Ovary (tissue), 7 donors: ENCODE measurements at regions not wholly inside any gene's neighbourhood (a gene's known extent, or its start where the extent isn't known, plus 50 kb on each side); places are given as distances from the start of the nearest gene placed in this dataset.

Experiments
- DNase-seq, 5 donors: peaks; one replicate each; pipeline ENCODE4 v3.0.0-alpha.2; 2019 to 2020
- H3K27ac ChIP-seq, 2 donors: fragments of 200-600 bp; one replicate each; pipeline versions ENCODE4 v1.5.1 to v1.8.0; 2019 to 2022
- H3K27me3 ChIP-seq: fragments of 200-600 bp; one replicate; pipeline ENCODE4 v1.8.0; 2022
- H3K36me3 ChIP-seq: fragments of 200-600 bp; sonication (generic); one replicate; pipeline ENCODE4 v1.5.1; 2019
- H3K4me1 ChIP-seq: one replicate; pipeline ENCODE4 v1.8.1; 2013; ENCODE audit warnings: mild to moderate bottlenecking, moderate library complexity; ENCODE audit not compliant: insufficient read depth
- H3K4me3 ChIP-seq: fragments of 200-600 bp; sonication (generic); one replicate; pipeline ENCODE4 v1.5.1; 2017
- H3K9me3 ChIP-seq, 2 donors: fragments of 200-600 bp in 1 of 2; sonication (generic) in 1 of 2; one replicate each; pipeline versions ENCODE4 v1.5.1 to v1.8.1; 2013 to 2019; ENCODE audit warnings: mild to moderate bottlenecking in 1 of 2, moderate library complexity in 1 of 2
- CTCF ChIP-seq, 3 donors: fragments of 450-650 bp in 2 of 3; fragments of 200-600 bp in 1 of 3; IDR thresholded peaks; one replicate each; pipeline versions ENCODE4 v1.5.1 to v1.8.0; 2016 to 2022; ENCODE audit warnings: antibody characterized with exemption in 3 of 3, mild to moderate bottlenecking in 1 of 3
- EP300 ChIP-seq: sonication (generic); formaldehyde crosslinking; IDR thresholded peaks from one replicate; pipeline ENCODE4 v1.6.1; 2017; ENCODE audit warnings: antibody characterized with exemption
- POLR2A ChIP-seq: fragments of 450-650 bp; IDR thresholded peaks from one replicate; pipeline ENCODE4 v1.6.1; 2017; ENCODE audit warnings: antibody characterized with exemption, mild to moderate bottlenecking, moderate library complexity
- WGBS, 3 donors: extraction: QIAGEN DNeasy Blood & Tissue Kit in 1 of 3; methylation state at CpG; one replicate each; pipeline versions ENCODE4 v1.1.5 to v1.1.7; 2013 to 2017; 5-methylcytosine and 5-hydroxymethylcytosine counted together
- intact Hi-C, 4 donors: fragments of 100-400 bp; cut with DNase I; formaldehyde crosslinking; loops; one replicate each; pipeline versions ENCODE4 v1.11.0 to v1.15.1; 2022 to 2023
- donor health status: DM: no; HTN: no; CAD: no; lungs with moderate emphysema.
- donor health status: DM: no; HTN: no; CAD: no.
- donor health status: Bipolar disorder and iron deficiency.
- donor health status: DM: no; HTN: no; CAD: no.
- donor health status: DM: yes; HTN: yes; CAD: no.

DNA sequence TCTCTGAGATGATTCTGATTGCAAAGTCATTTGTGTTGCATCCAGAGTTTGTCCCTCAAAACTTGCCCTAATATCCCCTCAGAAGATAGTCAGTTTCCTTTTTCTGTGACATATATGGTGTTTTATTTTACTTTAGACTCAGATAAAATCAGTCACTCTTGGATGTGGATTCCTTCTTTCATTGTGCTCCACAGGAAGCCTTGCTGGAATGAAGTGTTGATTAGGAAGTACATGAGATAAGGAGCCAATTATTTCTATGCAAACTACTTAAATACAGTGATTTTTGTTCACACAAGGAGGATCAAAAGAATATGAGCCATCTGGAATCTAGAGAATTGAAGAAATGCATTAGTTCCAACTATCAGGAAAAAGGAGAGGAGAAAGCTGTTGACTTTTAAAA lies 107.6 kb upstream of the RXFP2 start:
- no peak for DNase-seq
- H3K9me3 ChIP-seq, result no peaks in the 10 kb centered on the region
- H3K27me3 ChIP-seq, result no peaks in the 10 kb centered on the region
- no peak overlapping the region for H3K27ac ChIP-seq
- no peak for TF ChIP-seq POLR2A
- no peak for TF ChIP-seq EP300
- TF ChIP-seq CTCF (IDR thresholded peaks at IDR 0.05), result no peak
- no peaks in the 10 kb centered on the region for H3K36me3 ChIP-seq
- intact Hi-C loops, result no loop called here
- H3K4me1 ChIP-seq, result no peaks in the 10 kb centered on the region
- no peak overlapping the region for H3K4me3 ChIP-seq

- TF ChIP-seq EP300 (no peak), CTCF (IDR thresholded peaks at IDR 0.05) (no peak), POLR2A (no peak)
- no peaks in the 10 kb centered on the region for H3K27me3 ChIP-seq
- no peak overlapping the region for H3K27ac ChIP-seq
- no peak overlapping the region for H3K4me3 ChIP-seq
- no peaks in the 10 kb centered on the region for H3K9me3 ChIP-seq
- no peaks in the 10 kb centered on the region for H3K4me1 ChIP-seq
- WGBS, 3 donors, result 69 to 88% (median 83%) methylated on average over 1 of the region's 1 CpG
- H3K36me3 ChIP-seq, result no peaks in the 10 kb centered on the region
- DNase-seq, result no peak
- intact Hi-C loops, result no loop called here
These were observed 100.7 kb upstream of the RXFP2 start for GRCh38 chr13:31638577-31638976.

- intact Hi-C loops, result no loop called here
- no peaks in the 10 kb centered on the region for H3K4me1 ChIP-seq
- no peak overlapping the region for H3K27ac ChIP-seq
- no peaks in the 10 kb centered on the region for H3K27me3 ChIP-seq
- 50 to 61% (median 60%) methylated on average over 5 of the region's 5 CpGs for WGBS, 3 donors
- TF ChIP-seq EP300 (no peak), CTCF (IDR thresholded peaks at IDR 0.05) (no peak), POLR2A (no peak)
- H3K9me3 ChIP-seq, result no peaks in the 10 kb centered on the region
- no peak overlapping the region for H3K4me3 ChIP-seq
- no peaks in the 10 kb centered on the region for H3K36me3 ChIP-seq
- DNase-seq, result no peak
These were observed 99.7 kb upstream of the RXFP2 start for GRCh38 chr13:31639443-31640163.

DNA sequence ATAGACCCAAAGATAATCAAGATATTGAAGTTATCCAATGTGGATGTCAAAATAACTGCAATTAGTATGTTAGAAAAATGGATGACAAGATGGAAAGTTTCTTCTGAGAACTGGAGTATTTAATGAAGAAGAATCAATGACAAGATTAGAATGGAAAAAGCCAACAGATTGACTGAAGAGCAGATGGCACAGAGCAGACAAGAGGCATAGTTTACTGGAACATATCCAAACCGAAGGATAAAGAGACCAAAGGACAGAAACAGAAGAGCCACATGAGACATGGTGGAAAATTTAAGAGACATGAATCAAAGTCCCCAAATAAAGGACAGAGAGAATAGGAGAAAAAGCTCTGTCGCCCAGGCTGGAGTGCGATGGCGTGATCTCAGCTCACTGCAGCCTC lies 89.6 kb upstream of the RXFP2 start:
- no peaks in the 10 kb centered on the region for H3K9me3 ChIP-seq
- no peaks in the 10 kb centered on the region for H3K36me3 ChIP-seq
- TF ChIP-seq CTCF (IDR thresholded peaks at IDR 0.05) (no peak), POLR2A (no peak), EP300 (no peak)
- H3K27me3 ChIP-seq, result no peaks in the 10 kb centered on the region
- 69 to 91% (median 85%) methylated on average over 4 of the region's 4 CpGs for WGBS, 3 donors
- intact Hi-C loops, result no loop called here
- H3K4me1 ChIP-seq, result no peaks in the 10 kb centered on the region
- DNase-seq, result no peak
- H3K4me3 ChIP-seq, result no peak overlapping the region
- H3K27ac ChIP-seq, result no peak overlapping the region
